IMR-90 (cell line): ENCODE measurements at regions not wholly inside any gene's neighbourhood (a gene's known extent, or its start where the extent isn't known, plus 50 kb on each side); places are given as distances from the start of the nearest gene placed in this dataset.

Source experiments
- ATAC-seq: fragments of 200-7000 bp; cut with Tn5 transposase; 2 replicates; pipeline ENCODE4 v1.9.1; 2020; ENCODE audit warnings: low read depth, mild to moderate bottlenecking, moderate library complexity
- BruUV-seq: library from RNA; stranded (reverse); fragments of 400-500 nt; replicated peaks from 2 replicates; lab custom pipeline; 2021; lab: Mats Ljungman, UMichigan
- CTCF ChIA-PET: fragments of 300-600 bp; formaldehyde crosslinking; extraction: SDS; loops from one replicate; lab custom pipeline; 2021; ENCODE audit warnings: antibody characterized with exemption; lab: Yijun Ruan, JAX
- POLR2A ChIA-PET: fragments of 300-600 bp; sonication (Branson Sonifier 250); formaldehyde crosslinking; loops from one replicate; lab custom pipeline; 2022; ENCODE audit warnings: antibody characterized with exemption; ENCODE audit not compliant: unreplicated experiment; lab: Charles Lee
- DNase-seq: peaks from one replicate; pipeline ENCODE4 v3.0.0; 2013
- H2AFZ ChIP-seq: replicated peaks from 2 replicates; pipeline ENCODE3; 2013; ENCODE audit warnings: low read length, mild to moderate bottlenecking; ENCODE audit not compliant: poor library complexity
- H2AK5ac ChIP-seq: 2 replicates; pipeline ENCODE4 v1.6.1; 2013; ENCODE audit warnings: low read depth, low read length, inconsistent platforms
- H2AK9ac ChIP-seq: replicated peaks from 2 replicates; pipeline ENCODE3; 2013; ENCODE audit warnings: mild to moderate bottlenecking, low read depth, low read length, moderate library complexity; ENCODE audit not compliant: poor library complexity
- H2BK120ac ChIP-seq: 2 replicates; pipeline ENCODE4 v1.6.1; 2013; ENCODE audit warnings: low read depth, low read length, inconsistent platforms
- H2BK15ac ChIP-seq: 3 replicates; pipeline ENCODE4 v1.6.1; 2013; ENCODE audit warnings: low read depth, low read length, inconsistent platforms
- H2BK20ac ChIP-seq: 2 replicates; pipeline ENCODE4 v1.6.1; 2013; ENCODE audit warnings: low read depth, mild to moderate bottlenecking, inconsistent platforms, low read length, moderate library complexity
- H2BK5ac ChIP-seq: 2 replicates; pipeline ENCODE4 v1.6.1; 2013; ENCODE audit warnings: mild to moderate bottlenecking, low read depth, low read length, inconsistent platforms; ENCODE audit not compliant: poor library complexity, severe bottlenecking
- H3K14ac ChIP-seq: replicated peaks from 2 replicates; pipeline ENCODE4 v1.6.1; 2013; ENCODE audit warnings: low read depth, low read length, inconsistent platforms
- H3K18ac ChIP-seq: 2 replicates; pipeline ENCODE4 v1.6.1; 2013; ENCODE audit warnings: low read depth, low read length, control low read depth
- H3K23ac ChIP-seq: 2 replicates; pipeline ENCODE4 v1.6.1; 2013; ENCODE audit warnings: low read depth, low read length, inconsistent platforms
- H3K27ac ChIP-seq: 2 replicates; pipeline ENCODE4 v1.5.1; 2013; ENCODE audit warnings: mild to moderate bottlenecking, control low read depth, low read length; ENCODE audit not compliant: insufficient read depth
- H3K27me3 ChIP-seq: 2 replicates; pipeline ENCODE4 v1.6.1; 2013; ENCODE audit warnings: low read length; ENCODE audit not compliant: control insufficient read depth, insufficient read depth
- H3K36me3 ChIP-seq: 2 replicates; pipeline ENCODE4 v1.6.1; 2013; ENCODE audit warnings: low read length, mixed read lengths; ENCODE audit not compliant: control insufficient read depth, insufficient read depth
- H3K4ac ChIP-seq: 2 replicates; pipeline ENCODE4 v1.6.1; 2013; ENCODE audit warnings: low read depth, low read length, inconsistent platforms
- H3K4me1 ChIP-seq: 2 replicates; pipeline ENCODE4 v1.6.1; 2013; ENCODE audit warnings: low read length, mixed read lengths; ENCODE audit not compliant: control insufficient read depth, insufficient read depth
- H3K4me2 ChIP-seq: 2 replicates; pipeline ENCODE4 v1.6.1; 2013; ENCODE audit warnings: low read depth, mild to moderate bottlenecking, control low read depth, low read length, moderate library complexity
- H3K4me3 ChIP-seq: 2 replicates; pipeline ENCODE4 v1.5.1; 2013; ENCODE audit warnings: low read depth, mild to moderate bottlenecking, control low read depth, low read length, moderate library complexity; ENCODE audit not compliant: insufficient read depth
- H3K56ac ChIP-seq: 2 replicates; pipeline ENCODE4 v1.6.1; 2013; ENCODE audit warnings: low read length, inconsistent platforms; ENCODE audit not compliant: insufficient read depth; ENCODE audit errors: extremely low read depth
- H3K79me1 ChIP-seq, 2 experiments: 2 replicates each; pipeline ENCODE4 v1.6.1; 2013; ENCODE audit warnings: low read length in 2 of 2, inconsistent platforms in 1 of 2, low read depth in 1 of 2
- H3K9ac ChIP-seq: 2 replicates; pipeline ENCODE4 v1.6.1; 2013; ENCODE audit warnings: low read depth, low read length, control low read depth
- H3K9me1 ChIP-seq: 2 replicates; pipeline ENCODE4 v1.6.1; 2013; ENCODE audit warnings: low read length, inconsistent platforms; ENCODE audit not compliant: insufficient read depth
- H3K9me3 ChIP-seq: 2 replicates; pipeline ENCODE4 v1.6.1; 2013; ENCODE audit warnings: low read length; ENCODE audit not compliant: control insufficient read depth, insufficient read depth
- H4K20me1 ChIP-seq: 2 replicates; pipeline ENCODE4 v1.6.1; 2013; ENCODE audit warnings: low read length, inconsistent platforms; ENCODE audit not compliant: insufficient read depth
- H4K5ac ChIP-seq: 2 replicates; pipeline ENCODE4 v1.6.1; 2013; ENCODE audit warnings: mild to moderate bottlenecking, low read depth, low read length, control low read depth
- H4K8ac ChIP-seq, 2 experiments: 2 replicates each; pipeline ENCODE4 v1.6.1; 2013; ENCODE audit warnings: low read depth in 2 of 2, low read length in 2 of 2, control low read depth in 1 of 2, inconsistent platforms in 1 of 2
- H4K91ac ChIP-seq: 2 replicates; pipeline ENCODE4 v1.6.1; 2013; ENCODE audit warnings: low read depth, low read length, inconsistent platforms; ENCODE audit not compliant: insufficient read depth
- BHLHE40 ChIP-seq: fragments of 150-350 bp; IDR thresholded peaks from 2 replicates; pipeline ENCODE4 v1.6.1; 2016; ENCODE audit warnings: mild to moderate bottlenecking, low read depth, low read length
- CEBPB ChIP-seq: IDR thresholded peaks from 2 replicates; pipeline ENCODE4 v1.6.1; 2012; ENCODE audit warnings: low read depth, low read length, improper control_type of control experiment
- ELK1 ChIP-seq: fragments of 150-350 bp; IDR thresholded peaks from 2 replicates; pipeline ENCODE4 v1.6.1; 2016; ENCODE audit warnings: low read depth, mild to moderate bottlenecking, low read length, moderate library complexity, borderline replicate concordance
- MXI1 ChIP-seq: IDR thresholded peaks from 2 replicates; pipeline ENCODE4 v1.6.1; 2012; ENCODE audit warnings: low read depth, mild to moderate bottlenecking, low read length, moderate library complexity, borderline replicate concordance
- SMC3 ChIP-seq: fragments of 150-350 bp; IDR thresholded peaks from 2 replicates; pipeline ENCODE4 v1.6.1; 2016; ENCODE audit warnings: low read depth, mild to moderate bottlenecking, antibody characterized with exemption, low read length, moderate library complexity
- WGBS, 2 experiments: methylation state at CpG; one replicate each; pipeline versions ENCODE4 v1.1.5 to v1.1.7; 2013; ENCODE audit warnings: missing lambda C conversion rate in 2 of 2; ENCODE audit not compliant: insufficient read length in 1 of 2; ENCODE audit errors: extremely low coverage in 2 of 2; 5-methylcytosine and 5-hydroxymethylcytosine counted together
- dilution Hi-C: fragments of 300-500 bp; cut with HindIII; formaldehyde crosslinking; loops from one replicate; pipeline ENCODE4 v1.14.3; 2018; ENCODE audit warnings: low sequenced_read_pairs; ENCODE audit not compliant: unreplicated experiment
- in situ Hi-C: fragments of 300-500 bp; cut with MboI; formaldehyde crosslinking; loops from 3 replicates; pipeline ENCODE4 v1.14.3; 2019; ENCODE audit warnings: low sequenced_read_pairs, inconsistent platforms, mixed read lengths
- intact Hi-C: fragments of 100-400 bp; cut with micrococcal nuclease; formaldehyde crosslinking; loops from 2 replicates; pipeline ENCODE4 v1.10.0; 2022

- dilution Hi-C loops = no loop called here
- POLR2A ChIA-PET = no interaction called here
Measured at GRCh38 chr16:55999683-56000082, 124.5 kb upstream of the CES5A start.

More at GRCh38 chr16:55999683-56000082, 124.5 kb upstream of the CES5A start:
- Histone ChIP-seq H3K4me1 (no peaks in the 10 kb centered on the region), H3K18ac (no peak overlapping the region), H3K4ac (no peak overlapping the region), H3K23ac (no peak overlapping the region), H3K56ac (no peak overlapping the region), H2AK5ac (no peak overlapping the region), H2BK120ac (no peak overlapping the region), H3K27me3 (no peaks in the 10 kb centered on the region), H4K91ac (no peak overlapping the region), H2BK20ac (no peak overlapping the region), H3K9me1 (no peaks in the 10 kb centered on the region), H4K5ac (no peak overlapping the region), H3K9ac (no peak overlapping the region), H3K9me3 (no peaks in the 10 kb centered on the region), H2BK15ac (no peak overlapping the region), H3K79me1 (no peaks in the 10 kb centered on the region), H4K20me1 (no peaks in the 10 kb centered on the region), H2AK9ac (no peak overlapping the region), H2AFZ (no peak overlapping the region), H3K4me2 (no peak overlapping the region), H3K27ac (no peak overlapping the region), H2BK5ac (no peak overlapping the region), H4K8ac (no peak overlapping the region), H3K4me3 (no peak overlapping the region), H3K14ac (no peak overlapping the region), H3K36me3 (no peaks in the 10 kb centered on the region)
- DNase-seq (no peak), ATAC-seq (no peak)
- no CpG with 5 or more reads among the region's 1 CpG for WGBS, 2 experiments
- intact Hi-C loops (no loop called here), in situ Hi-C loops (no loop called here)
- BruUV-seq = no TSS peak
- CTCF ChIA-PET = no interaction called here
- TF ChIP-seq ELK1 (no peak), CEBPB (no peak), SMC3 (no peak), MXI1 (no peak), BHLHE40 (no peak)
